ENCODE measurements at regions not wholly inside any gene's neighbourhood (a gene's known extent, or its start where the extent isn't known, plus 50 kb on each side); places are given as distances from the start of the nearest gene placed in this dataset.

DNA sequence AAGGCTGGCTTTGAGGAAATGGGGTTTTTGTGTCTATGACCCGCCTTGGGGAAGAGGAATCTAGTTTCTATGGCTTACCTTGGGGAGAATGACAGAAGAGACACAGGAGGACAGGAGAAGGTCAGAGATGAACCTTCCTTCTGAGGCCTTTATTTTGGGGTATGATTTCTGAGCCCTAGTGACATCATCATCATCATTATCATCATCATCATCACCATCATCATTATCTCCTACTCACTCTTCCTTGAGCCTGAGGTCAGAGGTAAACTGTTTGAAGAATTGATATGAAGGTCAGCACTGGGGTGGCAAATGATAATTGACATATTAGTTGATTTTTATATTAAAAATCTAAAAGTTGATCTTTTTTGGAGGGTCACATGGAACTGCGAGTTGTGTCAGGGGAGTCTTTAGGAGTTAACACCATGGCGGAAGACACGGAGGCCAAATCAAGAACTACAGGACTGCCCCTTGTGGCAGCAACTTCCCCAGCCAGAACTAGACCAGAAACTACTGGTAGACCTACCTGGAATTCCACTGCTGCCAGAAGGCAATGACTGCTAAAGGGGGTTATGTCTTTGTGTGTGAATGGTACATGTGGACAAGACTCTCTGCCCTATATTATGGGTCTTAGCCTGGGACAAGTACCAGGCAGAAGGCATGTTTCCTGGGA, 49.8 kb upstream of the WLS start:
- DNase-seq (no peak), ATAC-seq (no peak)
- POLR2A ChIA-PET (ENCODE audit: unreplicated experiment) = no interaction called here
- Histone ChIP-seq H3K27ac (ENCODE audit: low read length) (no peak overlapping the region), H3K27me3 (ENCODE audit: low read length) (no peaks in the 10 kb centered on the region), H3K9me2 (replicated peaks; ENCODE audit: low read length) (no peaks in the 10 kb centered on the region), H3K36me3 (ENCODE audit: low read depth, low read length) (no peaks in the 10 kb centered on the region), H3K9ac (ENCODE audit: low read length) (no peak overlapping the region), H3F3A (ENCODE audit: low read length, unreplicated experiment) (no peaks in the 10 kb centered on the region), H4K20me1 (ENCODE audit: low read length) (no peaks in the 10 kb centered on the region), H3K9me3 (ENCODE audit: low read length) (no peaks in the 10 kb centered on the region), H3K4me3 (ENCODE audit: low read length) (no peak overlapping the region), H3K4me2 (ENCODE audit: low read length) (no peak overlapping the region), H2AFZ (ENCODE audit: low read length) (no peak overlapping the region), H3K4me1 (ENCODE audit: insufficient read depth, low read length) (no peaks in the 10 kb centered on the region), H3K79me2 (ENCODE audit: low read length) (no peaks in the 10 kb centered on the region)
- TF ChIP-seq CTCF (conservative IDR thresholded peaks at IDR 0.05; ENCODE audit: low read depth, low read length) = 0 out of 2 replicates have a peak, but pooled peaks have one; percentile 16
- TF ChIP-seq EZH2phosphoT487 (IDR thresholded peaks at IDR 0.05; ENCODE audit: borderline replicate concordance, low read length) = no peak
- no peak for TF ChIP-seq EZH2 (IDR thresholded peaks at IDR 0.05; ENCODE audit: low read length, unreplicated experiment)
- no TSS peak for BruUV-seq (replicated peaks)
- intact Hi-C loops (cut with micrococcal nuclease) = no loop called here
- CTCF ChIA-PET = no interaction called here
